Nephron (organoid): ENCODE measurements at regions not wholly inside any gene's neighbourhood (a gene's known extent, or its start where the extent isn't known, plus 50 kb on each side); places are given as distances from the start of the nearest gene placed in this dataset.

ENCODE experiments used
- H3K27ac Mint-ChIP-seq, 3 experiments: 2 replicates each; pipeline ENCODE4 v1.8.0; 2020; ENCODE audit warnings: mixed read lengths in 3 of 3, mild to moderate bottlenecking in 2 of 3, moderate library complexity in 1 of 3
- H3K27me3 Mint-ChIP-seq: 2 replicates; pipeline ENCODE4 v1.8.0; 2021; ENCODE audit warnings: low read depth, mild to moderate bottlenecking, moderate library complexity, mixed read lengths
- H3K36me3 Mint-ChIP-seq: 2 replicates; pipeline ENCODE4 v1.8.0; 2020; ENCODE audit warnings: low read depth, mixed read lengths
- H3K4me1 Mint-ChIP-seq: 2 replicates; pipeline ENCODE4 v1.8.0; 2020; ENCODE audit warnings: mixed read lengths
- H3K4me3 Mint-ChIP-seq, 3 experiments: 2 replicates each; pipeline ENCODE4 v1.8.0; 2020; ENCODE audit warnings: mild to moderate bottlenecking in 3 of 3, mixed read lengths in 3 of 3, moderate library complexity in 2 of 3
- H3K9me3 Mint-ChIP-seq: 2 replicates; pipeline ENCODE4 v1.8.0; 2020; ENCODE audit warnings: mixed read lengths
- TF ChIP-seq, protein P1 (sequence below), 3 experiments: fragments of 200-600 bp; sonication (generic); IDR thresholded peaks; one replicate each; pipeline ENCODE4 v1.5.0; 2021; ENCODE audit warnings: antibody characterized with exemption in 3 of 3; ENCODE audit not compliant: unreplicated experiment in 3 of 3

DNA sequence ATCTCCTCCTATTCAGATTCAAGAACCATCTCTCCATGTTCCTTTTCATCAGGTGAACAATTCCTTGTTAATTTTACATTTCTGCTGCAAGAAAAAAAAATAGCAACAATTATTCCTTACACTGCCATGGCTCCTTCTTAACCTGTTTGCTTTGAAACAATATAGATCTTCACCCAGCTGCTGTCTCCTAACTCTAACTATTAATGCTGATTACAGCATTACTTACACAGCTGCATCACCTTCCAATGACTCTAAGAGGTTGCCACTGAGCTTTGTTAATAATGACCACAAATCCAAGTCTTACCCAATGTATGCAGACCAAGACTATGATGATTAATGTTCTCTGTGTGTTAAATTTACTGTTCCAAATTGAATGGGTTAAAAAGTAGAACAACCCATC, 541.4 kb downstream of the TOX3 start:
- no peaks in the 10 kb centered on the region for H3K36me3 Mint-ChIP-seq
- H3K27ac Mint-ChIP-seq = no peak overlapping the region
- no peaks in the 10 kb centered on the region for H3K4me1 Mint-ChIP-seq
- H3K9me3 Mint-ChIP-seq = peaks cover 5% of the 10 kb centered on the region
- no peak overlapping the region for H3K4me3 Mint-ChIP-seq
- no peaks in the 10 kb centered on the region for H3K27me3 Mint-ChIP-seq
- TF ChIP-seq, protein P1, sequence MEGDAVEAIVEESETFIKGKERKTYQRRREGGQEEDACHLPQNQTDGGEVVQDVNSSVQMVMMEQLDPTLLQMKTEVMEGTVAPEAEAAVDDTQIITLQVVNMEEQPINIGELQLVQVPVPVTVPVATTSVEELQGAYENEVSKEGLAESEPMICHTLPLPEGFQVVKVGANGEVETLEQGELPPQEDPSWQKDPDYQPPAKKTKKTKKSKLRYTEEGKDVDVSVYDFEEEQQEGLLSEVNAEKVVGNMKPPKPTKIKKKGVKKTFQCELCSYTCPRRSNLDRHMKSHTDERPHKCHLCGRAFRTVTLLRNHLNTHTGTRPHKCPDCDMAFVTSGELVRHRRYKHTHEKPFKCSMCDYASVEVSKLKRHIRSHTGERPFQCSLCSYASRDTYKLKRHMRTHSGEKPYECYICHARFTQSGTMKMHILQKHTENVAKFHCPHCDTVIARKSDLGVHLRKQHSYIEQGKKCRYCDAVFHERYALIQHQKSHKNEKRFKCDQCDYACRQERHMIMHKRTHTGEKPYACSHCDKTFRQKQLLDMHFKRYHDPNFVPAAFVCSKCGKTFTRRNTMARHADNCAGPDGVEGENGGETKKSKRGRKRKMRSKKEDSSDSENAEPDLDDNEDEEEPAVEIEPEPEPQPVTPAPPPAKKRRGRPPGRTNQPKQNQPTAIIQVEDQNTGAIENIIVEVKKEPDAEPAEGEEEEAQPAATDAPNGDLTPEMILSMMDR (IDR thresholded peaks at IDR 0.05; ENCODE audit: unreplicated experiment in 3 of 3) = no peak

GRCh38 chr16:52004343-52004742, 542.6 kb downstream of the TOX3 start:
- no peak overlapping the region for H3K27ac Mint-ChIP-seq
- H3K4me1 Mint-ChIP-seq = no peaks in the 10 kb centered on the region

DNA sequence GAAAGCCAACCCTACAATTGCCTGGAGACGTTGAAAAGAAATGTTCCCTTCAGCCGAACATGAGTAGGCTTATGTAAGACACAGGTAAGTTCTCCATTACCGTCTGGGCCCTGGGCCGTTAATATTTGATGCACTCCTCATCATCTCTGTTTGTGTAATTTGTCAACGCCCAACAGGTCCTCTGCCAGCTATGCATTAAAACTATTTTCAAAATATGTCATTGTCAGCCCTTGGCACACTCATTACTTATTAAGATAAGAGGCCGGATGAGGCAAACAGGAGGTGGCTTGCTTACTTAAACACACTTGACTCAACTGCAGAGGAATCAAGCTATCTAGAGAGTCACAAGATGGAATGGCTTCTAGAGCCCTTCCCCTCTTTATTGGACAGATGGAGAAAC, 544.9 kb downstream of the TOX3 start:
- H3K27ac Mint-ChIP-seq = no peak overlapping the region
- TF ChIP-seq, protein P1 (IDR thresholded peaks at IDR 0.05; ENCODE audit: unreplicated experiment in 3 of 3) = no peak
- H3K36me3 Mint-ChIP-seq = no peaks in the 10 kb centered on the region
- H3K4me3 Mint-ChIP-seq = no peak overlapping the region
- H3K4me1 Mint-ChIP-seq = no peaks in the 10 kb centered on the region
- H3K27me3 Mint-ChIP-seq = peaks cover 5% of the 10 kb centered on the region
- H3K9me3 Mint-ChIP-seq = no peaks in the 10 kb centered on the region

More at GRCh38 chr16:52004343-52004742, 542.6 kb downstream of the TOX3 start:
- H3K4me3 Mint-ChIP-seq = no peak overlapping the region
- no peaks in the 10 kb centered on the region for H3K36me3 Mint-ChIP-seq
- TF ChIP-seq, protein P1 (IDR thresholded peaks at IDR 0.05; ENCODE audit: unreplicated experiment in 3 of 3) = no peak
- H3K9me3 Mint-ChIP-seq = no peaks in the 10 kb centered on the region
- H3K27me3 Mint-ChIP-seq = peaks cover 4% of the 10 kb centered on the region

- Mint-ChIP-seq H3K27ac (no peak overlapping the region), H3K27me3 (peaks cover 11% of the 10 kb centered on the region)
Measured at GRCh38 chr16:51996516-51996915, 550.4 kb downstream of the TOX3 start.

DNA sequence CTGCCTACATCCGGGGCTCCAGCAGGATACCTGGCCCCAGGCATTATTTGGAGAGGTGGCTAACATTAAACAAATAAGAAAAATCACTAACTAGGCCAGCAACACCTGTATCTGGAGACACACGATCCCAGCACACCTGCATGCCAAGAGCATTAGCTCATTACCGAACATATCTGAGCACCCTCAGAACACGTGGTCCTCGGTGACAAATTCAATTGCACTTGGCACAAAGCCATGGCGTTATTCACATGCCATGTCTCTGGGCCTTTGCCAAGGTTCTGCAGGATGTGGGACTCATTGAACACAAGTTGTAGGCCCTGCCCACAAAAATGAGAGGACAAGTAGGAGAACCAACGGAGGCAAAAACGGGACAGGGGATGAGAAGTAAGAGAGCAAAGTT, 552.3 kb downstream of the TOX3 start:
- Mint-ChIP-seq H3K27me3 (peaks cover 12% of the 10 kb centered on the region), H3K36me3 (no peaks in the 10 kb centered on the region), H3K27ac (peak overlapping the region in 2 of 3 experiments; percentile 1 to 58), H3K9me3 (no peaks in the 10 kb centered on the region), H3K4me3 (no peak overlapping the region), H3K4me1 (peaks cover 10% of the 10 kb centered on the region)
- TF ChIP-seq, protein P1 (IDR thresholded peaks at IDR 0.05; ENCODE audit: unreplicated experiment in 3 of 3) = no peak

More at GRCh38 chr16:51996516-51996915, 550.4 kb downstream of the TOX3 start:
- H3K4me1 Mint-ChIP-seq = peaks cover 10% of the 10 kb centered on the region
- no peaks in the 10 kb centered on the region for H3K9me3 Mint-ChIP-seq
- H3K4me3 Mint-ChIP-seq = no peak overlapping the region
- TF ChIP-seq, protein P1 (IDR thresholded peaks at IDR 0.05; ENCODE audit: unreplicated experiment in 3 of 3) = no peak
- no peaks in the 10 kb centered on the region for H3K36me3 Mint-ChIP-seq

- Mint-ChIP-seq H3K9me3 (no peaks in the 10 kb centered on the region), H3K36me3 (no peaks in the 10 kb centered on the region), H3K27ac (no peak overlapping the region), H3K27me3 (peaks cover 17% of the 10 kb centered on the region), H3K4me3 (no peak overlapping the region), H3K4me1 (peaks cover 9% of the 10 kb centered on the region)
- TF ChIP-seq, protein P1 (IDR thresholded peaks at IDR 0.05; ENCODE audit: unreplicated experiment in 3 of 3) = no peak
Measured at GRCh38 chr16:51989637-51990230, 557.2 kb downstream of the TOX3 start.
